ENCODE measurements at regions not wholly inside any gene's neighbourhood (a gene's known extent, or its start where the extent isn't known, plus 50 kb on each side); places are given as distances from the start of the nearest gene placed in this dataset.

DNA sequence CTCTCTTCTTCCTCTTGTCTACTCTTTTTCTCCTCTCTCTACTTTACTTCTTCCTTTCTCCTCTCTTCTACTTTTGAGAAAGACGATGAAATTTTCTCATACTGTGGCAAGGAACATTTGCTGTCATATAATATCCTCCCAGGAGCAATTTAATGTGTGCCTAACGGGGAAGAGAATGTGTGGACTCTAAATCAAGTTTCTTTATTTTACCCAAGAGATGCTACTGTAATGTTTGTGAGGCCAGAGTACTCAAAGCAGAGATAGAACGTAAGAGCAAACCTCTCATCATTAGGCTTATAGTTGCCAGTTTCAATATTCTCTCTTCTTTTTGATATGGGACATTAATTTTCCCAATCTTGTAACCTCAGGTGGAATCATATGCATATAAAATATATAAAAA, 801.4 kb downstream of the BCKDHB start:
- H3K36me3 ChIP-seq (ENCODE audit: insufficient read depth, low read length) = no peaks in the 10 kb centered on the region
- H3K4me2 ChIP-seq (ENCODE audit: low read length) = no peak overlapping the region
- no peaks in the 10 kb centered on the region for H3K4me1 ChIP-seq (ENCODE audit: insufficient read depth, low read length, poor library complexity, severe bottlenecking)
- ChIA-PET CTCF (ENCODE audit: unreplicated experiment) (no interaction called here), POLR2A (no interaction called here)
- H3K9me3 ChIP-seq (ENCODE audit: low read length) = 0 out of 2 replicates have a peak, but pooled peaks cover 3% of the 10 kb centered on the region
- H3K79me2 ChIP-seq (ENCODE audit: insufficient read depth, low read depth, low read length) = no peaks in the 10 kb centered on the region
- no peaks in the 10 kb centered on the region for H3K9me2 ChIP-seq (ENCODE audit: insufficient read depth, low read length)
- TF ChIP-seq CTCF (conservative IDR thresholded peaks at IDR 0.05; ENCODE audit: low read length) (no peak), EZH2phosphoT487 (IDR thresholded peaks at IDR 0.05; ENCODE audit: borderline replicate concordance, low read depth, low read length) (no peak)
- intact Hi-C loops (cut with micrococcal nuclease; ENCODE audit: unreplicated experiment) = no loop called here
- no peak overlapping the region for H3K4me3 ChIP-seq (ENCODE audit: low read depth, low read length, poor library complexity, severe bottlenecking)
- BruUV-seq (replicated peaks) = no TSS peak
- no peak for DNase-seq (ENCODE audit: low spot score)
- no peak overlapping the region for H2AFZ ChIP-seq (ENCODE audit: low read length)
- no peak overlapping the region for H3K27ac ChIP-seq (ENCODE audit: low read depth, low read length, poor library complexity, severe bottlenecking)
- no peaks in the 10 kb centered on the region for H4K20me1 ChIP-seq (ENCODE audit: insufficient read depth, low read length)

- POLR2A ChIA-PET = interaction anchor here (0.6 to 1.2 kb wide), 2 partner anchors 46 to 1469 kb away, joined by 3 read pairs; no protein-coding TSS in a partner anchor
- 0 out of 2 replicates have a peak, but pooled peaks cover 3% of the 10 kb centered on the region for H3K9me3 ChIP-seq (ENCODE audit: low read length)
- H3K4me2 ChIP-seq (ENCODE audit: low read length) = no peak overlapping the region
- no peaks in the 10 kb centered on the region for H3K4me1 ChIP-seq (ENCODE audit: insufficient read depth, low read length, poor library complexity, severe bottlenecking)
- H2AFZ ChIP-seq (ENCODE audit: low read length) = no peak overlapping the region
- BruUV-seq (replicated peaks) = no TSS peak
- TF ChIP-seq EZH2phosphoT487 (IDR thresholded peaks at IDR 0.05; ENCODE audit: borderline replicate concordance, low read depth, low read length) = no peak
- intact Hi-C loops (cut with micrococcal nuclease; ENCODE audit: unreplicated experiment) = no loop called here
- H3K36me3 ChIP-seq (ENCODE audit: insufficient read depth, low read length) = no peaks in the 10 kb centered on the region
- no peak for DNase-seq (ENCODE audit: low spot score)
- H3K4me3 ChIP-seq (ENCODE audit: low read depth, low read length, poor library complexity, severe bottlenecking) = no peak overlapping the region
- CTCF ChIA-PET (ENCODE audit: unreplicated experiment) = no interaction called here
- H3K79me2 ChIP-seq (ENCODE audit: insufficient read depth, low read depth, low read length) = no peaks in the 10 kb centered on the region
- no peaks in the 10 kb centered on the region for H4K20me1 ChIP-seq (ENCODE audit: insufficient read depth, low read length)
- H3K27ac ChIP-seq (ENCODE audit: low read depth, low read length, poor library complexity, severe bottlenecking) = no peak overlapping the region
- no peaks in the 10 kb centered on the region for H3K9me2 ChIP-seq (ENCODE audit: insufficient read depth, low read length)
Observed at GRCh38 chr6:80903711-80904110, 797.2 kb downstream of the BCKDHB start.

DNA sequence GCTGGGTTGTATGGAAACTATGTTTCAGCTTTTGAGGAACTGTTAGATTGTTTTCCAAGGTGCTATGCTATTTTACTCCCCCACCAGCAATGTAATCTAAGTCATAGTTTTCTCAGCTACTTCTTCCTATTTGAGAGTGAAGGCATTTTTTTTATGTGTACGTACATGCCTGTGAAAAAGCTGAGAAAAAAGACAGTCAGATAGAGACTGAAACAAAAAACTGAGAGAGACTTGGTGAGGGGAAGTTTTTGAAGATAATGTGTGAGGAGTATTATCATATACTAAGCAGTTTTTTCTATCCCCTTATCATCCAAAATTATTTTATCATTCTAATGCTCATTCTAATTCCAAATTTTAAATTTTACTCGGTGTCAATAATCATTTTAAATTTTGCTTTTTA, 780.0 kb downstream of the BCKDHB start:
- H4K20me1 ChIP-seq (ENCODE audit: insufficient read depth, low read length) = no peaks in the 10 kb centered on the region
- no peak overlapping the region for H2AFZ ChIP-seq (ENCODE audit: low read length)
- no peaks in the 10 kb centered on the region for H3K79me2 ChIP-seq (ENCODE audit: insufficient read depth, low read depth, low read length)
- H3K9me2 ChIP-seq (ENCODE audit: insufficient read depth, low read length) = no peaks in the 10 kb centered on the region
- no TSS peak for BruUV-seq (replicated peaks)
- no peak overlapping the region for H3K4me2 ChIP-seq (ENCODE audit: low read length)
- ChIA-PET POLR2A (interaction anchor here (0.6 kb wide), 1 partner anchor 45 kb away, joined by 3 read pairs; no protein-coding TSS in a partner anchor), CTCF (ENCODE audit: unreplicated experiment) (no interaction called here)
- no peaks in the 10 kb centered on the region for H3K9me3 ChIP-seq (ENCODE audit: low read length)
- no peak overlapping the region for H3K4me3 ChIP-seq (ENCODE audit: low read depth, low read length, poor library complexity, severe bottlenecking)
- no peaks in the 10 kb centered on the region for H3K36me3 ChIP-seq (ENCODE audit: insufficient read depth, low read length)
- H3K4me1 ChIP-seq (ENCODE audit: insufficient read depth, low read length, poor library complexity, severe bottlenecking) = no peaks in the 10 kb centered on the region
- no peak for DNase-seq (ENCODE audit: low spot score)
- intact Hi-C loops (cut with micrococcal nuclease; ENCODE audit: unreplicated experiment) = no loop called here
- no peak overlapping the region for H3K27ac ChIP-seq (ENCODE audit: low read depth, low read length, poor library complexity, severe bottlenecking)
- no peak for TF ChIP-seq EZH2phosphoT487 (IDR thresholded peaks at IDR 0.05; ENCODE audit: borderline replicate concordance, low read depth, low read length)
- TF ChIP-seq CTCF (conservative IDR thresholded peaks at IDR 0.05; ENCODE audit: low read length) = no peak
